IMR-90 (cell line): ENCODE measurements at regions not wholly inside any gene's neighbourhood (a gene's known extent, or its start where the extent isn't known, plus 50 kb on each side); places are given as distances from the start of the nearest gene placed in this dataset.

Experiments used
- BHLHE40 ChIP-seq: fragments of 150-350 bp; IDR thresholded peaks from 2 replicates; pipeline ENCODE4 v1.6.1; 2016; ENCODE audit warnings: mild to moderate bottlenecking, low read depth, low read length
- CEBPB ChIP-seq: IDR thresholded peaks from 2 replicates; pipeline ENCODE4 v1.6.1; 2012; ENCODE audit warnings: low read depth, low read length, improper control_type of control experiment
- CHD1 ChIP-seq: IDR thresholded peaks from 2 replicates; pipeline ENCODE4 v1.6.1; 2012; ENCODE audit warnings: low read depth, low read length, improper control_type of control experiment
- FOS ChIP-seq: fragments of 150-350 bp; IDR thresholded peaks from 2 replicates; pipeline ENCODE4 v1.6.1; 2016; ENCODE audit warnings: low read depth, low read length
- MAFK ChIP-seq: IDR thresholded peaks from 2 replicates; pipeline ENCODE4 v1.6.1; 2012; ENCODE audit warnings: low read depth, low read length, improper control_type of control experiment
- MAZ ChIP-seq: IDR thresholded peaks from 2 replicates; pipeline ENCODE4 v1.6.1; 2012; ENCODE audit warnings: low read depth, mild to moderate bottlenecking, low read length, improper control_type of control experiment, moderate library complexity, borderline replicate concordance
- MXI1 ChIP-seq: IDR thresholded peaks from 2 replicates; pipeline ENCODE4 v1.6.1; 2012; ENCODE audit warnings: low read depth, mild to moderate bottlenecking, low read length, moderate library complexity, borderline replicate concordance
- POLR2A ChIP-seq: IDR thresholded peaks from 2 replicates; pipeline ENCODE4 v1.6.1; 2012; ENCODE audit warnings: mild to moderate bottlenecking, low read depth, low read length
- RAD21 ChIP-seq: IDR thresholded peaks from 2 replicates; pipeline ENCODE4 v1.6.1; 2012; ENCODE audit warnings: low read length, improper control_type of control experiment
- RCOR1 ChIP-seq: IDR thresholded peaks from 2 replicates; pipeline ENCODE4 v1.6.1; 2012; ENCODE audit warnings: mild to moderate bottlenecking, low read length, improper control_type of control experiment; ENCODE audit not compliant: insufficient replicate concordance
- RFX5 ChIP-seq: IDR thresholded peaks from 2 replicates; pipeline ENCODE4 v1.8.0; 2012; ENCODE audit warnings: low read depth, mild to moderate bottlenecking, low read length, moderate library complexity
- SMC3 ChIP-seq: fragments of 150-350 bp; IDR thresholded peaks from 2 replicates; pipeline ENCODE4 v1.6.1; 2016; ENCODE audit warnings: low read depth, mild to moderate bottlenecking, antibody characterized with exemption, low read length, moderate library complexity
- TF ChIP-seq, protein P1 (sequence below): conservative IDR thresholded peaks from 2 replicates; pipeline ENCODE4 v1.5.1; 2012; ENCODE audit warnings: mild to moderate bottlenecking, low read depth, low read length, improper control_type of control experiment
- TF ChIP-seq, protein P2 (sequence below): fragments of 150-350 bp; IDR thresholded peaks from 2 replicates; pipeline ENCODE4 v1.6.1; 2017; ENCODE audit warnings: mild to moderate bottlenecking, antibody characterized with exemption, low read length, low read depth

DNA sequence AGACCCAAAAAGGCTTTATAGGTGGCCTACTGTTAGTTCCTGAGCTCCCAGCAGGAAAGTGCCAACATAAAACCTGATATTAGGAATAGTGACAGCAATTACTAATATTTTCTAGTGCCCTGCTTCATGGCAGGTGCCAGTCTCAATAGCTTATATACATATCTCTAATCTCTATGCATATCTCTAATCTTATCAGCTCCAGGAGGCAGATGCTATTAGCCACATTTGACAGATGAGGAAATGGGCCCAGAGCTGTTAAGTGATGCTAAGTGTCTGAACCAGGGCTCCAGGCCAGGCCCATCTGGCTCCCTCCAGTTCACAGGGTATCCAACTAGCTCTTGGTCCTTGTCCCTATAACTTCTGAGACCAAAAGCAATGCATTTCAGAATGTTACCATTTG lies 142.5 kb downstream of the CHIC2 start:
- TF ChIP-seq SMC3 (no peak), RAD21 (no peak), CHD1 (no peak), POLR2A (no peak), RCOR1 (no peak), CEBPB (no peak), FOS (no peak), BHLHE40 (no peak), MAZ (no peak), MXI1 (no peak), RFX5 (no peak), MAFK (no peak)
- TF ChIP-seq, protein P1, sequence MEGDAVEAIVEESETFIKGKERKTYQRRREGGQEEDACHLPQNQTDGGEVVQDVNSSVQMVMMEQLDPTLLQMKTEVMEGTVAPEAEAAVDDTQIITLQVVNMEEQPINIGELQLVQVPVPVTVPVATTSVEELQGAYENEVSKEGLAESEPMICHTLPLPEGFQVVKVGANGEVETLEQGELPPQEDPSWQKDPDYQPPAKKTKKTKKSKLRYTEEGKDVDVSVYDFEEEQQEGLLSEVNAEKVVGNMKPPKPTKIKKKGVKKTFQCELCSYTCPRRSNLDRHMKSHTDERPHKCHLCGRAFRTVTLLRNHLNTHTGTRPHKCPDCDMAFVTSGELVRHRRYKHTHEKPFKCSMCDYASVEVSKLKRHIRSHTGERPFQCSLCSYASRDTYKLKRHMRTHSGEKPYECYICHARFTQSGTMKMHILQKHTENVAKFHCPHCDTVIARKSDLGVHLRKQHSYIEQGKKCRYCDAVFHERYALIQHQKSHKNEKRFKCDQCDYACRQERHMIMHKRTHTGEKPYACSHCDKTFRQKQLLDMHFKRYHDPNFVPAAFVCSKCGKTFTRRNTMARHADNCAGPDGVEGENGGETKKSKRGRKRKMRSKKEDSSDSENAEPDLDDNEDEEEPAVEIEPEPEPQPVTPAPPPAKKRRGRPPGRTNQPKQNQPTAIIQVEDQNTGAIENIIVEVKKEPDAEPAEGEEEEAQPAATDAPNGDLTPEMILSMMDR: no peak
- TF ChIP-seq, protein P2, sequence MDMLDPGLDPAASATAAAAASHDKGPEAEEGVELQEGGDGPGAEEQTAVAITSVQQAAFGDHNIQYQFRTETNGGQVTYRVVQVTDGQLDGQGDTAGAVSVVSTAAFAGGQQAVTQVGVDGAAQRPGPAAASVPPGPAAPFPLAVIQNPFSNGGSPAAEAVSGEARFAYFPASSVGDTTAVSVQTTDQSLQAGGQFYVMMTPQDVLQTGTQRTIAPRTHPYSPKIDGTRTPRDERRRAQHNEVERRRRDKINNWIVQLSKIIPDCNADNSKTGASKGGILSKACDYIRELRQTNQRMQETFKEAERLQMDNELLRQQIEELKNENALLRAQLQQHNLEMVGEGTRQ: no peak
